K562 (cell line): ENCODE measurements at regions not wholly inside any gene's neighbourhood (a gene's known extent, or its start where the extent isn't known, plus 50 kb on each side); places are given as distances from the start of the nearest gene placed in this dataset.

Experiments
- ATAC-seq: fragments of 200-7000 bp; cut with Tn5 transposase; 3 replicates; pipeline ENCODE4 v1.9.1; 2020; ENCODE audit warnings: moderate library complexity
- BruUV-seq: library from RNA; stranded (reverse); fragments of 400-500 nt; replicated peaks from 2 replicates; lab custom pipeline; 2021; lab: Mats Ljungman, UMichigan
- CTCF ChIA-PET: fragments of 300-600 bp; formaldehyde crosslinking; extraction: SDS; loops from one replicate; lab custom pipeline; 2021; ENCODE audit warnings: low intra/inter-chr PET ratio; lab: Yijun Ruan, JAX
- POLR2A ChIA-PET: fragments of 300-600, 350-650 bp; sonication (Branson Sonifier 250); formaldehyde crosslinking; extraction: SDS; loops from one replicate; lab custom pipeline; 2021; ENCODE audit warnings: antibody characterized with exemption, inconsistent platforms; lab: Yijun Ruan, JAX
- DNase-seq, 4 experiments: peaks; one replicate each; pipeline versions ENCODE4 v3.0.0 to v3.0.0-alpha.2; 2011 to 2018; ENCODE audit warnings: low spot score in 3 of 4, mixed read lengths in 3 of 4; ENCODE audit errors: extremely low read depth in 1 of 4
- FAIRE-seq: peaks from 2 replicates; lab custom pipeline; 2011; peaks lifted over from hg19 to GRCh38; lab: Jason Lieb, UNC
- H2AFZ ChIP-seq: 2 replicates; pipeline ENCODE4 v1.6.0; 2011; ENCODE audit warnings: low read depth, low read length, control low read depth, inconsistent platforms
- H3K27ac ChIP-seq: fragments of 200-600 bp; 3 replicates; pipeline ENCODE4 v1.8.0; 2011; ENCODE audit warnings: low read depth, mild to moderate bottlenecking, control low read depth, inconsistent platforms, low read length, moderate library complexity, mixed read lengths; ENCODE audit errors: extremely low read depth
- H3K27me3 ChIP-seq, 2 experiments: fragments of 300-600 bp in 1 of 2; 2 replicates in 1 of 2; 3 replicates in 1 of 2; pipeline versions ENCODE4 v1.6.0 to v1.8.0; 2011; ENCODE audit warnings: inconsistent platforms in 2 of 2, low read length in 2 of 2, mild to moderate bottlenecking in 1 of 2, mixed read lengths in 1 of 2, moderate library complexity in 1 of 2; ENCODE audit not compliant: control insufficient read depth in 2 of 2, insufficient read depth in 2 of 2
- H3K36me3 ChIP-seq: fragments of 300-600 bp; 3 replicates; pipeline ENCODE4 v1.8.0; 2011; ENCODE audit warnings: mild to moderate bottlenecking, low read length, inconsistent platforms; ENCODE audit not compliant: control insufficient read depth, insufficient read depth
- H3K4me1 ChIP-seq, 2 experiments: fragments of 200-600 bp in 1 of 2; replicated peaks in 1 of 2; 2 replicates in 1 of 2; 3 replicates in 1 of 2; pipeline versions ENCODE4 v1.5.1 to v1.8.0; 2011; ENCODE audit warnings: inconsistent platforms in 2 of 2, low read length in 2 of 2, mild to moderate bottlenecking in 1 of 2, mixed read lengths in 1 of 2, moderate library complexity in 1 of 2; ENCODE audit not compliant: control insufficient read depth in 2 of 2, insufficient read depth in 2 of 2
- H3K4me2 ChIP-seq: 2 replicates; pipeline ENCODE4 v1.6.1; 2011; ENCODE audit warnings: low read length, control low read depth, inconsistent platforms, mixed read lengths; ENCODE audit not compliant: insufficient read depth
- H3K4me3 ChIP-seq: fragments of 200-600 bp; sonication (generic), shearing (Covaris generic); 2 replicates; pipeline ENCODE4 v1.5.1; 2016; ENCODE audit warnings: control low read depth, inconsistent platforms
- H3K79me2 ChIP-seq: fragments of 200-600 bp; 3 replicates; pipeline ENCODE4 v1.8.0; 2011; ENCODE audit warnings: low read length, inconsistent platforms; ENCODE audit not compliant: control insufficient read depth, insufficient read depth
- H3K9ac ChIP-seq, 2 experiments: 2 replicates each; pipeline versions ENCODE4 v1.6.0 to v1.6.1; 2011; ENCODE audit warnings: low read depth in 2 of 2, low read length in 2 of 2, control low read depth in 1 of 2, inconsistent platforms in 1 of 2, mild to moderate bottlenecking in 1 of 2, mixed read lengths in 1 of 2; ENCODE audit not compliant: insufficient read depth in 1 of 2
- H3K9me1 ChIP-seq: one replicate; pipeline ENCODE4 v1.6.0; 2011; ENCODE audit warnings: inconsistent platforms, mild to moderate bottlenecking, low read length, moderate library complexity; ENCODE audit not compliant: control insufficient read depth, insufficient read depth
- H3K9me3 ChIP-seq: replicated peaks from 2 replicates; pipeline ENCODE4 v1.5.1; 2011; ENCODE audit warnings: low read depth, low read length, inconsistent platforms; ENCODE audit not compliant: control insufficient read depth, insufficient read depth
- H4K20me1 ChIP-seq: replicated peaks from 2 replicates; pipeline ENCODE4 v1.6.1; 2011; ENCODE audit warnings: low read length, inconsistent platforms, mixed read lengths; ENCODE audit not compliant: control insufficient read depth, insufficient read depth
- EP300 ChIP-seq: IDR thresholded peaks from 2 replicates; pipeline ENCODE4 v1.6.1; 2012; ENCODE audit warnings: low read length, improper control_type of control experiment
- MEIS2 ChIP-seq: fragments of 450-650 bp; IDR thresholded peaks from 2 replicates; pipeline ENCODE4 v1.6.1; 2014; ENCODE audit warnings: mild to moderate bottlenecking; ENCODE audit not compliant: partially characterized antibody
- MLLT1 ChIP-seq, 2 experiments: fragments of 450-650 bp; IDR thresholded peaks; 2 replicates each; pipeline ENCODE4 v1.6.1; 2016
- MTA2 ChIP-seq: fragments of 450-650 bp; IDR thresholded peaks from 2 replicates; pipeline ENCODE4 v1.6.1; 2016; ENCODE audit warnings: low read depth
- PKNOX1 ChIP-seq: fragments of 450-650 bp; IDR thresholded peaks from 2 replicates; pipeline ENCODE4 v1.6.1; 2016
- RB1 ChIP-seq: fragments of 450-650 bp; IDR thresholded peaks from 2 replicates; pipeline ENCODE4 v1.6.1; 2017; ENCODE audit warnings: low read depth, mild to moderate bottlenecking
- RBBP5 ChIP-seq: fragments of 200-600 bp; sonication (generic); IDR thresholded peaks from 2 replicates; pipeline ENCODE4 v1.6.1; 2012; ENCODE audit warnings: borderline replicate concordance, mild to moderate bottlenecking, low read length, control low read depth, inconsistent platforms; ENCODE audit not compliant: insufficient read depth, poor library complexity, severe bottlenecking
- SETDB1 ChIP-seq: IDR thresholded peaks from one replicate; pipeline ENCODE4 v1.6.1; 2012; ENCODE audit warnings: low read length, control low read depth, inconsistent platforms
- TAF15 ChIP-seq: fragments of 200-400 bp; formaldehyde crosslinking; IDR thresholded peaks from 2 replicates; pipeline ENCODE4 v1.6.1; 2017; ENCODE audit warnings: mild to moderate bottlenecking, low read depth, low read length, moderate library complexity
- TCFL5 ChIP-seq: fragments of 250-450 bp; sonication (Bioruptor Pico); conservative IDR thresholded peaks from 2 replicates; pipeline ENCODE4 v1.6.1; 2021; ENCODE audit warnings: mild to moderate bottlenecking, moderate library complexity, matching md5 sums
- THRB ChIP-seq: fragments of 450-650 bp; formaldehyde crosslinking; conservative IDR thresholded peaks from 2 replicates; pipeline ENCODE4 v1.4.0; 2022; ENCODE audit warnings: mild to moderate bottlenecking, missing genetic modification characterization
- ZBTB17 ChIP-seq: fragments of 450-650 bp; formaldehyde crosslinking; IDR thresholded peaks from 2 replicates; pipeline ENCODE4 v1.4.0; 2020; ENCODE audit warnings: mild to moderate bottlenecking
- ZBTB5 ChIP-seq: fragments of 450-650 bp; IDR thresholded peaks from 2 replicates; pipeline ENCODE4 v1.6.1; 2017; ENCODE audit warnings: antibody characterized with exemption
- ZFP30 ChIP-seq: fragments of 250-450 bp; sonication (Bioruptor Pico); IDR thresholded peaks from 2 replicates; pipeline ENCODE4 v1.8.0; 2022; ENCODE audit warnings: moderate library complexity, mild to moderate bottlenecking, inconsistent platforms, borderline replicate concordance
- ZNF24 ChIP-seq: fragments of 450-650 bp; IDR thresholded peaks from 2 replicates; pipeline ENCODE4 v1.6.1; 2016
- WGBS: fragments of 100-300 bp; shearing (Covaris generic); methylation state at CpG from one replicate; pipeline ENCODE4 v1.1.6; 2016; ENCODE audit warnings: low coverage, mixed read lengths; ENCODE audit not compliant: insufficient coverage; ENCODE audit errors: missing lambda C conversion rate; 5-methylcytosine and 5-hydroxymethylcytosine counted together
- in situ Hi-C: fragments of 300-500 bp; cut with MboI; formaldehyde crosslinking; loops from 4 replicates; pipeline ENCODE4 v1.15.0; 2018; ENCODE audit warnings: inconsistent platforms, mixed read lengths
- intact Hi-C: fragments of 100-400 bp; cut with micrococcal nuclease; formaldehyde crosslinking; loops from 2 replicates; pipeline ENCODE4 v1.14.2; 2022
- TF ChIP-seq, protein P1 (sequence below): sonication (generic); formaldehyde crosslinking; IDR thresholded peaks from 2 replicates; pipeline ENCODE4 v1.8.1; 2023; ENCODE audit warnings: mild to moderate bottlenecking, missing genetic modification reagents

DNA sequence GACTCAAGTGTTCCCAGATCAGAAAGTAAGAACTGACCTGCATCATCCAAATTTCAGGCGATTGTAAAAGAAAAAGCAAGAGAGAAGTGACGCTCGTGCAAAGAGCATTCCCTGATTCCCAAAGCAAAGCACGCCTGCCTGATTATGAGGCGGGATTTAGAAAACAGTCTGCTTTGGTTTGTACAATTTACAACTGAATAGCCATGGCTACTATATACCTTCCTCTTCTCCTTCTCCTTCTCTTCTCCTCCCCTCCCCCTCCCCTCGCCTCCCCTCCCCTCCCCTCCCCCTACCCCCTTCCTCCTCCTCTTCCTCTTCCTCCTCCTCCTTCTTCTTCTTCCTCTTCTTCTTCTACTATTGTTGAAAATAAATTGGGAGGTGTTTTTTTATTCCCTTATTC lies 782.9 kb downstream of the GALR1 start:
- Histone ChIP-seq H3K36me3 (no peaks in the 10 kb centered on the region), H4K20me1 (no peaks in the 10 kb centered on the region), H3K4me1 (no peaks in the 10 kb centered on the region), H3K4me3 (no peak overlapping the region), H2AFZ (no peak overlapping the region), H3K79me2 (no peaks in the 10 kb centered on the region), H3K27me3 (peaks cover 5 to 7% of the 10 kb centered on the region in 2 experiments), H3K4me2 (no peak overlapping the region), H3K9me1 (no peaks in the 10 kb centered on the region), H3K9me3 (no peaks in the 10 kb centered on the region), H3K9ac (no peak overlapping the region), H3K27ac (no peak overlapping the region)
- ChIA-PET CTCF (no interaction called here), POLR2A (no interaction called here)
- TF ChIP-seq PKNOX1 (no peak), TAF15 (no peak), ZBTB5 (no peak), MEIS2 (no peak), THRB (CRISPR knock-in tag) (no peak), ZFP30 (CRISPR knock-in tag) (no peak), RB1 (no peak), TCFL5 (no peak), ZNF24 (no peak), MLLT1 (IDR thresholded peaks at IDR 0.05) (no peak), EP300 (no peak), SETDB1 (no peak), MTA2 (no peak), ZBTB17 (CRISPR knock-in tag) (no peak), RBBP5 (no peak)
- TF ChIP-seq, protein P1, sequence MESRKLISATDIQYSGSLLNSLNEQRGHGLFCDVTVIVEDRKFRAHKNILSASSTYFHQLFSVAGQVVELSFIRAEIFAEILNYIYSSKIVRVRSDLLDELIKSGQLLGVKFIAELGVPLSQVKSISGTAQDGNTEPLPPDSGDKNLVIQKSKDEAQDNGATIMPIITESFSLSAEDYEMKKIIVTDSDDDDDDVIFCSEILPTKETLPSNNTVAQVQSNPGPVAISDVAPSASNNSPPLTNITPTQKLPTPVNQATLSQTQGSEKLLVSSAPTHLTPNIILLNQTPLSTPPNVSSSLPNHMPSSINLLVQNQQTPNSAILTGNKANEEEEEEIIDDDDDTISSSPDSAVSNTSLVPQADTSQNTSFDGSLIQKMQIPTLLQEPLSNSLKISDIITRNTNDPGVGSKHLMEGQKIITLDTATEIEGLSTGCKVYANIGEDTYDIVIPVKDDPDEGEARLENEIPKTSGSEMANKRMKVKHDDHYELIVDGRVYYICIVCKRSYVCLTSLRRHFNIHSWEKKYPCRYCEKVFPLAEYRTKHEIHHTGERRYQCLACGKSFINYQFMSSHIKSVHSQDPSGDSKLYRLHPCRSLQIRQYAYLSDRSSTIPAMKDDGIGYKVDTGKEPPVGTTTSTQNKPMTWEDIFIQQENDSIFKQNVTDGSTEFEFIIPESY (CRISPR knock-in tag) = no peak
- 2% methylated on average over 5 of the region's 6 CpGs for WGBS
- FAIRE-seq = no peak
- no peak for ATAC-seq
- in situ Hi-C loops (no loop called here), intact Hi-C loops (no loop called here)
- no TSS peak for BruUV-seq
- DNase-seq = no peak
